ENCODE measurements at regions not wholly inside any gene's neighbourhood (a gene's known extent, or its start where the extent isn't known, plus 50 kb on each side); places are given as distances from the start of the nearest gene placed in this dataset.

DNA sequence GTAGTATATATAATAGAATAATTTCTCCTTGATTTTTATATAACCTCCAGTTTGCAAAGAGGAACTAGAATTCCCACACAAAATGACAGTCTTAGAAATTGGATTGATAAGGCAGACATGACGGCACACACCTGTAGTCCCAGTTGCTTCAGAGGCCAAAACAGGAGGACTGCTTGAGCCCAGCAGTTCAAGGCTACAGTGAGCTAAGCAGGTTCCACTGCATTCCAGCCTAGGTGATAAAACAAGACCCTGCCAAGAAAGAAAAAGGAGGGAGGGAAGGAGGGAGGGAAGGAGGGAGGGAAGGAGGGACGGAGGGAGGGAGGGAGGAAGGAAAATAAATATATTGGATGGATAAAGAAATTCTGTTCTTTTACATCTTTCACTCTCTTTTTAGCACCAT, 77.6 kb upstream of the SASH1 start:
- DNase-seq = no peak

DNA sequence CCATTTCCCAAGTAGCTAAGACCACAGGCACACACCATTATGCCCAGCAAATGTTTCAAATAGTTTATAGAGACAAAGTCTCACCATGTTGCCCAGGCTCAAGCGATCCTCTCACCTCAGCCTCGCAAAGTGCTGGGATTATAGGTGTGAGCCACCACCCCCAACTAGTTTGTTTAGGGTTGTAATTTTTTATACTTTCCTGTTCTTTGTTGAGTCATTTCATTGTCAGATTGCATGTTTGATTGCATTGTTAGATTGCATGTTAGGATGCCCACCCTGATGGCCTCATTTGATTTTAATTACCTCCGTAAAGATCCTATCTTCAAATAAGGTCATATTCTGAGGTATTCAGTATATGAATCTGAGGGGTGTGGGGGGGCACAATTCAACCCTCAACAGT, 73.3 kb upstream of the SASH1 start:
- no peak for DNase-seq

DNA sequence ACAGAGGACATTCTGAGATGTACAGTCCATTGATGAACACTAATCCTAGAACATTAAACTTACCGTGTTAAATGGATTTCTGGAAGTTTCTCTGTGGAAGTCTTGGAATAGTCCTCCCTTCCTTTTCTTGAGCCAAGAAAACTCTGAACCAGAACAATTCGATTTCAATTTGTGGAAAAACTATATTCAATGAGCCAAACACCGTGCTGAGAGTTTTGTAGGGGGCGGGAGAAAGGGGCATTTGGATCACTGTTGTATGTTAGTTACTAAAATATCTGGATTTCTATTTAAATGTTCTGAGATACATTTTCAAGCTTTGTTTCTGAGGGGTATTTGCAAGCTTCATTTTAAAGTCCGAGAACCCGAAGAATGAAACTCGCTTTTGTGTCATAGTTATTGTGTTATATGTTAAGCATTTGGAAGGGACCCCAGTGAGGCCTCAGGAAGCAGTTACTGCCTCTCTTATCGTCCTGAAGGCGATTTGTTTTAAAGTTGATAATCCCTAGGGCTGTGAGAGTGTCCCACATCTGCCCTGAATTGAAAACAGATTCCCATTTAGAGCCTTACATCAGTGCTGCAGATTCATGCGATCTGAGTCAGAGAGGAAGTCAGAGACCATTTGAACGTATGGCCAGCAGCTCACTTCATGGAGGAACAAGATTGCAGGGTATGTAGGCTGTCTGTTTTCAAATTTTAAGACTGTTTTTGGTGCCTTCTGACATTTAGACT, 70.8 kb upstream of the SASH1 start:
- no peak for DNase-seq

DNA sequence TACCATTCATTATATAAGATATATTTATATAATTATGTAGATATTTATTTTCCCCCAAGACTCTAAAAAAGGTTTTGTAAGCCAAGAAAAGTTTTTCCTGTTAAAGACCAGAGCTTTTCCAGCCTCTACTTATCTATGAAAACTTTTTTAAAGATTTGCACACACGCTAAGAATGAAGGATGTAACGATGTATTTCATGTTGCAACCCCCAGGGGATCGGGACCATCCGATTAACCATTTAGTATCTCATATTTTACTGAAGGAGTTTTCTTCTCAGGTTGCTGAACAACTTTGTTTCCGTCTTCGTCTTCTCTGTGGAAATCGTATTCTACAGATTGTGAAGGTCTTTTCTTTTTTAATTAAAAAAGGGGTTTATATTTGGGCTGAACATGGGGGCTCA, 70.0 kb upstream of the SASH1 start:
- DNase-seq = no peak

DNA sequence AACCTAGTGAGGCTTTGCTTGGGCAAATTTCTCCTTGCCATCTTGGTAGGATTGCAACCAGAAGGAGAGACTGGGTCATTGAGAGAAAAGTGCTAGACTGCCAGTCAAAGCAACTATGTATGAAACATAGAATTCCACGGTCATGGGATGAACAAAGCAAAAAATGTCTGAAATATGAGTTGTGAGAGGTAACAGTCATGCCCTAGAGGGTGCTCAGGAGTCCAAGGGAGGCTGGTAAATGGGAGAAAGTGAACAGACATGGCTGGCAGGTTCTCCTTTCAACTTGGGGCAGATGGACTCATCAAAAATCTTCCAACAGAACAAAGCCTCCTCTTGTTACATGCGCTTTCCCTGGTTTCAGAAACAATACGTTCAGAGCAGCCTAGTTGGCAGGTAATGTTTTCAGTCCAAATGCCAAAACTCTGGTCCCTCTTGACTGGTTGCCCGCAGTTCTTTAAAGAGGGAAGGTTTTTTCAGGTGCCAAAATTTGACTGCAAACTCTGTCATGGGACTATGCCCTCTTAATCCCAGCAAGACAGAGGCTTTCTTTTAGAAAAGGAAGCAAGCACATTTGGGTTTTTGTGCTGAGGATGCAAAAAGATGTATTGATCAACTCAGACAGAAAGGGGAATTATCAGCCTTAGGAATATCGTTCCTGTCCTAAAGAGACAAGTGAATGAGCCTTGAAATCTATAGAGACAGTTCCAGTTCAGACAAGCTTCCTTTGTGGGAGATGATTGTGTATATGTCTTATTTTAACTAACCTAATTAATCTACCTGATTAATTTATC, 68.5 kb upstream of the SASH1 start:
- DNase-seq = no peak

DNA sequence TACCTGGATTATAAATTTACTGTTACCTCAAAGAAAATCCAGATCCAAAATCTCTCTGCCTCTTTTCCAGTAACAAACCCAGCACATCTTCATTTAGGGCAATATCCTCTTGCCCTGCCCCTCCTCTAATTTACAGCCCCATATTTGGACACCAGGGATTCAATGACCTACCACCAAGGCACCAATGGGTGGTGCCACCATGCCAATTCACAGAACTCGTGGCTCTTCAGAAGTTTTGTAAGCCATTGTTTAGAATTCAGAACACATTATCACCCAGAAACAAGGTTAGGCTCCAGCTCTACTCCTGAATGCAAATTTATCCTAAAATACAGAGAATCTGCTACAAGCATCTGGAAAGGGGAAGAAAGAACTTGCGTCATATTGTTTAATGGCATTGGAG, 67.8 kb upstream of the SASH1 start:
- DNase-seq = no peak

DNA sequence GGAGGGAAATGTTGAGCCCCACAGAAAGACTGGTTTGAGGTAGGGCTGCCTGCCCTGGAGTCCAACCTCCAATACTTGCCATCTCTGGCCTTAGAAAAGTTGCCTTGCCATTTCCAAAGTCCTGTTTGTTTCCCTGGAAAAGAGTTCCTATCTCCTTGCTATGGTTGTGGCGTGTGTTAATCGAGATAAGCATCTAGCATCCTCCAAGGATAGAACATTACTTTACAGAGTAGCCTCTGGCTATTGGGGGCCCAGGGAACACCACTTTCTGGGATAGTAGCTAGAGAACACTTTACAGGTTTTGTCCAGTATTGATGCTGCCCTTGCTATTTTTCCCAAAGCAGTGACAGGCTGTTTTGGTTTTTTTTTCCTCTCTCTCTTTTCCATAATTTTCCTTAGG, 57.4 kb upstream of the SASH1 start:
- DNase-seq = no peak

DNA sequence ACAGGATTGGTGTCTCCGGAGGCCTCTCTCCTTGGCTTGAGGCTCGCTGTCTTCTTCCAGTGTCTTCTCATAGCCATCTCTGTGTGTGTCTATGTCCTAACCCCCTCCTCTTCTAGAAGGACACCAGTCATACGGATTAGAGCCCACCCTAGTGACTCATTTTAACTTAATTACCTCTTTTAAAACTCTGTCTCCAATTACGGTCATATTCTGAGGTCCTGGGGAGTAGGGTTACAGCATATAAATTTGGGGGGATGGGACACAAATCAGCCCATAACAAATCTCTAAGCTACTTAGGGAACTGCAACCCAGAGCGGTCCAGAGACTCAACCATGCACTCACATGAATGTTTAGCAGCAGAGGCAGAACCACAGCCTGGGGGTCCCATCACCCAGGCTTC, 56.1 kb upstream of the SASH1 start:
- no peak for DNase-seq

DNA sequence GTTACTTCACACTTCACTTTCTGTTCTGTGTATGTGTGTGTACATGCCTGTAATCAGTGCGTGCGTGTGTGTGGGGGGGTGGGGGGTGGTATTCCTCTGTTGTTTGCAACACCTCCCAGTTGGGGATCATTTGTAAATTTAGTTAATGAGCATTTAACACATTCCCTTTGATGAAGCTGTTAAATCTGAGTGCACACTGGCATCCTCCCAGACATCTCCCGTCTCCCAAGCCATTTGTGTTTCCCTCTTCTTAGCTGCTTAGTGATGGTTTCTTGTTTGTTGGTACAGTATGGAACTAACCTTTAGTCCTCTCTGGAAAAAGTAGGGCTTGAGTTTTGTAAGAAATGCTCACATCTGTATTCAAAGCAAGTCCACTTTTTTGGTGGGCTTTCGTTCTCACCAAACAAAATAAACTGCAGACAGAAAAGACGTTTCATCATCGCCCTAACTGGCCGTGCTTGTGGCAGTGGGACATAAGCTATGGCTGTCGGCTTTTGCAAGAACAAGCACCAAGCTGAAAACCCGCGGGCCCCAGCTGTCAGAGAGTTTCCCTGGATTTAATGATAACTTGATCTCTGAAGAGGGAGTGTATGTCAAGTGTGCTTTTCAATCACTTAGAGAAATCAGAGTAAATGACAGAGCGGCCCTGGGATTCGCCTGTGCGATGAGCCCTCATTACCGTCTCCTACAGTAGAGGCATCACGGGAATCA, 54.9 kb upstream of the SASH1 start:
- DNase-seq = no peak

DNA sequence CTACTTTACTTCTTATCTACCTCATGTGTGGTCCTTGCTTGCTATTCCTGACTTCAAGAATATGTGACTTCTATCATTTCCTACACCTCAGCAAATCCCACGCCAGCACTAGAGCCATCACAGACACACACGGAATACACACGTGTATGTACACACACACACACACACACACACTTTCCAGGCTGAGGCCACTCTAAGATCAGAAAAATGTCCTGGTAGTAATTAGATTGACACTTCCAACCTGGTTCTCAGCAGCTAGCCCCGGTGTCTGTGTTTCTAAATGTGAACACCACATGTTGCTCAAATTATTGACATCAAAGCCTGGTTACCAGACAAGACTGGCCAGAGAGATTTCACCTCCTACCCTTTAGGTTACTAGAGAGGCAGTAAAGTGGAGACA, 54.1 kb upstream of the SASH1 start:
- no peak for DNase-seq

DNA sequence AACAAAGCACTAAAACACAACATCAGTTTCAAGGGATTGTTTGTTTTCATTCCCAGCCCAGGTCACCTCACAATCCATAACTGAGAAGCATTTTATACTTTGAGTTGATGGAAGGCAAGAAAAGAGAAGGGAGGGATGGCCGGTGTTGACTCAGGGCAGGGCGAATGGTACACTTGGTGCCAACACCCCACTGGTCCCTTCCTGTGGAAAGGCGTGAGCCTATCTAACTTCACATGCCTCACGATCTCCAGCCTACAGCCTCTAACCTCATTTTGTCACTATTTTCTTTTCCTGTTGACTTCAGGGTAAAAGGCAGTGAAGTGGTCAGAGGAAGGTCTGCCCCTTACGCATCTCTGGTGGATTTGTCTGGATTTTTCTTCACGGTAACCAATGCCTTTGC, 53.5 kb upstream of the SASH1 start:
- no peak for DNase-seq

DNA sequence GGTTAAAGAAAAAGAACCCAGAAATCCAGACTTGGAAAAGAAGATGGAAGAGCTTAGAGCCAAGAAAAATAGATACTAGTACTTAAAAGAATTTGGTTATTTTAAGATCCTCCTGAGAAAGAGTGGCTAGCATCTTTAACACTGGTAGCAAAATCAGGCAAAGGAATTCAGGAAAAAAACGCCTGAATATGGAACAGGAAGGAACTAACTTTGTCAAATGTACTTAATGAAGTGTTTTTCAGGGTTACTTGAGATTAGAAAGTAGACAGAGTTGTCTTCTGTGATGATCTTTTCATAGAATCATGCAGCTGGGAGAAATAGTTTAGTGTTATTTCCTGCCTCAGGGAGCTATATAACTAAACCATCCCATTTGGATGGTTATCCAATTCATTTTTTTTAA, 50.8 kb upstream of the SASH1 start:
- no peak for DNase-seq

Measured in CD4-positive, alpha-beta T cell treated with Interleukin-17A for 4 hours (primary cell).